GM20000 (cell line): ENCODE measurements at regions not wholly inside any gene's neighbourhood (a gene's known extent, or its start where the extent isn't known, plus 50 kb on each side); places are given as distances from the start of the nearest gene placed in this dataset.

ENCODE experiments used
- DNase-seq: peaks from one replicate; pipeline ENCODE4 v3.0.0; 2012; ENCODE audit warnings: low spot score
- TF ChIP-seq, protein P1 (sequence below): IDR thresholded peaks from 2 replicates; pipeline ENCODE4 v1.5.1; 2012; ENCODE audit warnings: mild to moderate bottlenecking, control low read depth; ENCODE audit errors: extremely low read depth, missing control alignments

DNA sequence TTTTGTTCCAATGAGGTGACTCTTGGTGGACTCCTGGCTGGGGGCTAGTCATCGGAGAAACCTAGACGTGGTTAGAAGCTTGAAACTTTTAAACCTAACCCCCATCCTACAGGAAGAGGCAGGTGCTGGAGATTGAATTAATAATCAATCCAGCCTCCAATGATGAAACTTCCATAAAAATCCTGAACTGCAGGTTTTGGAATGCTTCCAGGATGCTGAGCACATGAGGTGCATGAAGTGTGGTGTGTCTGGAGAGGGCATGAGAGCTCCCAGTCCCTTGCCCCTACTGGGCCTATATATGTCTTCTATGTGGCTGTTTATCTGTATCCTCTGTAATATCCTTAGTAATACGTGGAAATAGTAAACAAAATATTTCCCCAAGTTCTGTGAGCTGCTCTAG, 90.7 kb upstream of the PDHA2 start:
- DNase-seq: no peak
- TF ChIP-seq, protein P1, sequence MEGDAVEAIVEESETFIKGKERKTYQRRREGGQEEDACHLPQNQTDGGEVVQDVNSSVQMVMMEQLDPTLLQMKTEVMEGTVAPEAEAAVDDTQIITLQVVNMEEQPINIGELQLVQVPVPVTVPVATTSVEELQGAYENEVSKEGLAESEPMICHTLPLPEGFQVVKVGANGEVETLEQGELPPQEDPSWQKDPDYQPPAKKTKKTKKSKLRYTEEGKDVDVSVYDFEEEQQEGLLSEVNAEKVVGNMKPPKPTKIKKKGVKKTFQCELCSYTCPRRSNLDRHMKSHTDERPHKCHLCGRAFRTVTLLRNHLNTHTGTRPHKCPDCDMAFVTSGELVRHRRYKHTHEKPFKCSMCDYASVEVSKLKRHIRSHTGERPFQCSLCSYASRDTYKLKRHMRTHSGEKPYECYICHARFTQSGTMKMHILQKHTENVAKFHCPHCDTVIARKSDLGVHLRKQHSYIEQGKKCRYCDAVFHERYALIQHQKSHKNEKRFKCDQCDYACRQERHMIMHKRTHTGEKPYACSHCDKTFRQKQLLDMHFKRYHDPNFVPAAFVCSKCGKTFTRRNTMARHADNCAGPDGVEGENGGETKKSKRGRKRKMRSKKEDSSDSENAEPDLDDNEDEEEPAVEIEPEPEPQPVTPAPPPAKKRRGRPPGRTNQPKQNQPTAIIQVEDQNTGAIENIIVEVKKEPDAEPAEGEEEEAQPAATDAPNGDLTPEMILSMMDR: no peak

DNA sequence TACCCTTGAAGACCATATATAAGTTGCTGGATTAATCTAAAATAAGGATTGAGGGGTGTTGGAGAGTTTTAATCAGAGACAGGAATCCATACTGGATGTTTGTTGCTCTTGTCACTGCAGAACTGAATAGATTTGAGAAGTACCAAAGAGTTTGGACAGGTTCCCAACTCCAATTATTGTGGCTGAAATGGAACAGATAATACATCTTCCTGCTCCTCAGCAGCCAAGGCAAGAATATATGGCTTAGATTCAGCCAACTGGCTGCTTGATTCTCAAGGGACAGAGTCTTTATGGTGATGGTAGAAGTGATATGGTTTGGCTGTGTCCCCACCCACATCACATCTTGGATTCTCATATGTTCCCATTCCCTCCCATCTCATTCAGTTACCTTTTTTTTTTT, 97.0 kb upstream of the PDHA2 start:
- no peak for DNase-seq
- TF ChIP-seq, protein P1: no peak

DNA sequence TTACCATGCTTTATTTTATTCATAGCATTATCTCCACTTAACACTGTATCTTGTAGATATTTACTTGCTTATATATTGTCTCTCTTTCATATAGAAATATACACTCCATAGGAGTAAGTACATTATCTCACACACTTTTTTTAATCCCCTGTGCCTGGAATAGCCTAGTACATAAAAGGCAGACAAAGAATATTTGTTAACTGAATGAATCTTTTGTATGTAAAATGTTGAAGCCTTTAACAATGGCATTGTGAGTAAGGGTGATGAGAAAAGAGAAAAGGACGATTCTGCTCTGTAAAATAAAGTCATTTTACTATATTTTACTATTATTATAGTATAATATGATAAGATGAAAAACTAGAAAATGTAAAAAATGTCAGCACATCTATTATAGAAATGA, 97.7 kb upstream of the PDHA2 start:
- DNase-seq: no peak

DNA sequence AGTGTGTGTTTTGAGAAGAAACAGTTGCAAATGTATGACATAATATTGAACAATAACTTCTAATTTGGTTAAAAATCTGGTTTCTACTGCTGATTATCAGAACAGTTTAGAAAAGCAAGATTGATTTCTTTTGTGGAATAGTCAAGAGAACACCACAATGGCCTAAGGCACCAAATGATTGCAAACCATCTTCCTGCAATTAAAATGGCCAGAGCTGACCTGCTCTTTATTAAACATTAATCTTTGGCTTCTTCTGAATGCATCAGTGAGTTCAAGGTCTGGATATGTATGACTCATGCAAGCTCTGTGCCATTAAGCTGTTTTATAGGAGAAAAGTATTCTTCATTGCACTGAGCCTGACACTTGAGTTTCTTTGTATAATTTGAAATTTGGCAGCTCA, 107.8 kb upstream of the PDHA2 start:
- TF ChIP-seq, protein P1: no peak
- no peak for DNase-seq

More for the DNA sequence above, 97.7 kb upstream of the PDHA2 start:
- TF ChIP-seq, protein P1: no peak

DNA sequence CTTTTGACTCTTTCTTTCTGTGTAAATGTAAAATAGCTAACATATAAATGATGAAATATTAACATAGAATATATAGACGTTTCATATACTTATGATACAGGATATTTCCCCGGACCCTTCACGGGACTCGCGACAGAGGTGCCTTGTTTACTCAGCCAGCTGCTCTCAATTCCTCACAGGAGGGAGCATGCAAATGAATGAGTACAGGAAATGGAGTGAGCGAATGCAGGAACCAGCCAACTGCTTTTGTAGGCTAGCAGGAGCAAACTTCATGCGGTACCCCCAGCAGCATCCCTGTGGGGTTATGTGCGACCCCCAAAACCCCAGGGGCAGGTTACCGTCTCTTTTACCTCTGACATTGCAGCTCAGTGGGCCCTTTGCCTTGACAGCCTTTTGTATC, 110.3 kb upstream of the PDHA2 start:
- TF ChIP-seq, protein P1: no peak
- no peak for DNase-seq

DNA sequence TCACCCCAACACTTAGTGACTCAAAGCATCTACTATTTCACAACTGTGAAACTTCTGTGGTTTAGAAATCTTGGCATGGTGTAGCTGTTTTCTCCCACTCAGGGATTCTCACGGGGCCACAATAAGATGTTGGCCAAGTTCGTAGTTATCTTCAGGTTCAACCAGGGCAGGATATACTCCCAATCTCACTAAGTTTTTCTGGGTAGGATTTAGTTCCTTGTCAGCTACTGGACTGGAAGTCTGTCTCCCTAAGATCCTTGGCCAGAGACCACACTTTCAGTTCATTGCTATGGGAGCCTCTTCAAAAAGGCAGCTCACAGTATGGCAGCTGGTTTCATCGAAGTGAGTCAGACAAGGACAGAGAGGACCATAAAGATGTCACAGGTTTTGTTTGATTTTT, 111.7 kb upstream of the PDHA2 start:
- TF ChIP-seq, protein P1: no peak
- DNase-seq: no peak

DNA sequence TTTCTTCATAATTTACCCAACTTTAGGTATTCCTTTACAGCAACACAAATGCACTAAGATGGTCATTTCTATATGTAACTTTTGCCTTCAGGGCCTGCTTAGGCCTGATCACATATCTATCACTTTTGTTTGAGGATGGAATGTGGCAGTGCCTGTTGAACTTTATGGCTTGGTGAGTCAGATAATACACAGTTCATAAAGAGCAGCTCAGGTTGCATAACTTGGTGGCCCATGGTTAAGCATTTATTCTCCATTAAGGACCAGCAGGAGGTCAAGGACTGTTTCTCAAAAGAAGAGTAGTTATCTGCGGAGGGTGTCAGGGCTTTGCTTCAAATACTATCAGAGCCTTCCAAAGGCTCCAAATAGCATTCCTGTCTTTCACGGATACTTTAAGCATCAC, 124.1 kb upstream of the PDHA2 start:
- TF ChIP-seq, protein P1: no peak
- DNase-seq: no peak
